ENCODE measurements at regions not wholly inside any gene's neighbourhood (a gene's known extent, or its start where the extent isn't known, plus 50 kb on each side); places are given as distances from the start of the nearest gene placed in this dataset.

- no peak for TF ChIP-seq CTCF (IDR thresholded peaks at IDR 0.05)
- no peak for TF ChIP-seq REST (IDR thresholded peaks at IDR 0.05; ENCODE audit: insufficient read depth in 1 of 2, low read depth in 2 of 2, low read length in 1 of 2)
- TF ChIP-seq POLR2AphosphoS5 (IDR thresholded peaks at IDR 0.05; ENCODE audit: low read depth, low read length): no peak
- TF ChIP-seq SIN3A (IDR thresholded peaks at IDR 0.05; ENCODE audit: borderline replicate concordance, insufficient read depth, low read depth, low read length): no peak
These were observed 277.3 kb downstream of the CDH9 start for GRCh38 chr5:26761045-26761444.
